Neural crest cell (in vitro differentiated cells): ENCODE measurements at regions not wholly inside any gene's neighbourhood (a gene's known extent, or its start where the extent isn't known, plus 50 kb on each side); places are given as distances from the start of the nearest gene placed in this dataset.

ENCODE experiments used
- DNase-seq: peaks from one replicate; pipeline ENCODE4 v3.0.0; 2021; ENCODE audit warnings: low read depth, mixed read lengths, low spot score
- H3K27ac Mint-ChIP-seq: one replicate; pipeline ENCODE4 v1.8.0; 2021; ENCODE audit warnings: mild to moderate bottlenecking, mixed read lengths; ENCODE audit not compliant: unreplicated experiment
- H3K27me3 Mint-ChIP-seq: 2 replicates; pipeline ENCODE4 v1.8.0; 2021; ENCODE audit warnings: low read depth, mild to moderate bottlenecking, mixed read lengths
- H3K36me3 Mint-ChIP-seq: 2 replicates; pipeline ENCODE4 v1.8.0; 2021; ENCODE audit warnings: low read depth, mild to moderate bottlenecking, mixed read lengths
- H3K4me1 Mint-ChIP-seq: 2 replicates; pipeline ENCODE4 v1.8.0; 2021; ENCODE audit warnings: mixed read lengths
- H3K4me3 Mint-ChIP-seq: one replicate; pipeline ENCODE4 v1.8.0; 2021; ENCODE audit warnings: mild to moderate bottlenecking, mixed read lengths
- H3K9me3 Mint-ChIP-seq: 2 replicates; pipeline ENCODE4 v1.8.0; 2021; ENCODE audit warnings: mixed read lengths
- TF ChIP-seq, protein P1 (sequence below): fragments of 200-600 bp; sonication (generic); conservative IDR thresholded peaks from 2 replicates; pipeline ENCODE4 v1.5.0; 2021; ENCODE audit warnings: antibody characterized with exemption, mild to moderate bottlenecking

- TF ChIP-seq, protein P1, sequence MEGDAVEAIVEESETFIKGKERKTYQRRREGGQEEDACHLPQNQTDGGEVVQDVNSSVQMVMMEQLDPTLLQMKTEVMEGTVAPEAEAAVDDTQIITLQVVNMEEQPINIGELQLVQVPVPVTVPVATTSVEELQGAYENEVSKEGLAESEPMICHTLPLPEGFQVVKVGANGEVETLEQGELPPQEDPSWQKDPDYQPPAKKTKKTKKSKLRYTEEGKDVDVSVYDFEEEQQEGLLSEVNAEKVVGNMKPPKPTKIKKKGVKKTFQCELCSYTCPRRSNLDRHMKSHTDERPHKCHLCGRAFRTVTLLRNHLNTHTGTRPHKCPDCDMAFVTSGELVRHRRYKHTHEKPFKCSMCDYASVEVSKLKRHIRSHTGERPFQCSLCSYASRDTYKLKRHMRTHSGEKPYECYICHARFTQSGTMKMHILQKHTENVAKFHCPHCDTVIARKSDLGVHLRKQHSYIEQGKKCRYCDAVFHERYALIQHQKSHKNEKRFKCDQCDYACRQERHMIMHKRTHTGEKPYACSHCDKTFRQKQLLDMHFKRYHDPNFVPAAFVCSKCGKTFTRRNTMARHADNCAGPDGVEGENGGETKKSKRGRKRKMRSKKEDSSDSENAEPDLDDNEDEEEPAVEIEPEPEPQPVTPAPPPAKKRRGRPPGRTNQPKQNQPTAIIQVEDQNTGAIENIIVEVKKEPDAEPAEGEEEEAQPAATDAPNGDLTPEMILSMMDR, result no peak
- H3K4me1 Mint-ChIP-seq, result no peaks in the 10 kb centered on the region
- H3K4me3 Mint-ChIP-seq, result no peak overlapping the region
- no peaks in the 10 kb centered on the region for H3K27me3 Mint-ChIP-seq
- peaks cover 2% of the 10 kb centered on the region for H3K36me3 Mint-ChIP-seq
- DNase-seq, result no peak
- no peaks in the 10 kb centered on the region for H3K9me3 Mint-ChIP-seq
- H3K27ac Mint-ChIP-seq, result no peak overlapping the region
Measured at GRCh38 chr15:62825191-62825590, 217.4 kb upstream of the TPM1 start.

DNA sequence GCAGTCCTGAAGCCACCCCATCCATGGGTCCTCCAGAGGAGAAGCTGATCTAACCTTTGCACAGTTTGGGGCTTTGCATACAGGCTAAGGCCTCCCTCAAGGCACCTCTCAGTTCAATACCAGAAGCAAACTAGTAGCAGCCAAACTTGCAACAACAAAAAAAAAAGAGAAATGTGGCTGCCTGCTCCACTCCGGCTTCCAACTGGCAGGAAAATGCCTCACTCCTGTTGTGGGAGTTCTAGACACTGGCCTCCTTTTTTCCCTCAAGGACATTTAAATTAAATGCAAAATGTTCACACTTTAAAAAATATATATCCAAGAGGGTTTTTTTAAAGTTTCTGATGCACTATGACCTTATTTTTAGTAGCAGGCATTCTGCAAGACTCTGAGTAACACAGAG, 216.0 kb upstream of the TPM1 start:
- Mint-ChIP-seq H3K4me3 (no peak overlapping the region), H3K36me3 (peaks cover 2% of the 10 kb centered on the region), H3K27me3 (no peaks in the 10 kb centered on the region), H3K4me1 (no peaks in the 10 kb centered on the region), H3K9me3 (no peaks in the 10 kb centered on the region), H3K27ac (no peak overlapping the region)
- no peak for DNase-seq
- TF ChIP-seq, protein P1, result no peak

DNA sequence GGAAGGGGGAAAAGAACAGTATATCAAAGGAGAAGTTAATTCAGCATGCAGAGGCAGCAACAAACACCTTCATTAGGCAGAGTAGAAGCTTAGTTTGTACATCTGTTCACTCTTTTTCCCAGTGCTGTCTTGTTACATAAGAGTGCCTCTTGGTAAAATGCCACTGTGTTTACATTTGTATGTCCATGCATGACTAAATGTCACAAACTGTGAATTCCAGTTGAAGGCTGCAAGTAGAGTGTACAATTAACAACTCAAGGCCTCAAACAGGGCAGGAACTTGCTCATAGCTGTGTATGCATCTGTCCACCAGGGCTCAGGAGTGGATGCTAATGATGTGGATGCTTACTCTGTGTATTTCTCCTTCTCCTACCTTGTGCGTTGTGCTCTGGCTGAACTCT, 214.2 kb upstream of the TPM1 start:
- no peaks in the 10 kb centered on the region for H3K4me1 Mint-ChIP-seq
- no peak for DNase-seq
- H3K9me3 Mint-ChIP-seq, result no peaks in the 10 kb centered on the region
- no peak overlapping the region for H3K27ac Mint-ChIP-seq
- peaks cover 2% of the 10 kb centered on the region for H3K36me3 Mint-ChIP-seq
- TF ChIP-seq, protein P1, result no peak
- no peaks in the 10 kb centered on the region for H3K27me3 Mint-ChIP-seq
- H3K4me3 Mint-ChIP-seq, result no peak overlapping the region

DNA sequence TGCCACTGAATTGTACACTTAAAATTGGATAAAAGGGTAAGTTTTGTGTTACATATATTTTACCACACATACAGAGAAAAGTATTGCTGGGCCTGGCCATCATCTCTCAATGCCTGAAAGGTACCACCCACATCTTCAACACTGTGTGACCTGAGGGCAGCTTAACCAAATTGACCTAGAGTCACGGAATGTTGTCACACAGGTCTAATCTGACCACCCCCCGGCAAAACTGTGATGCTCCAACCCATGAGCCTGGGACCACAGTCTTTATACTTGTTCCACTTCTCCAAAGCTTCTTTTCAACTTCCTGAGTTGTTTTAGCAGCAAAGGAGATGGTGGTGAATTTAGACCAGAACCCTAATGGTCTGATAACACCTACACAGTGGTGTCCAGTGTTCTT, 210.3 kb upstream of the TPM1 start:
- H3K4me3 Mint-ChIP-seq, result no peak overlapping the region
- no peak overlapping the region for H3K27ac Mint-ChIP-seq
- TF ChIP-seq, protein P1, result no peak
- no peaks in the 10 kb centered on the region for H3K4me1 Mint-ChIP-seq
- peaks cover 5% of the 10 kb centered on the region for H3K36me3 Mint-ChIP-seq
- H3K27me3 Mint-ChIP-seq, result no peaks in the 10 kb centered on the region
- no peak for DNase-seq
- H3K9me3 Mint-ChIP-seq, result no peaks in the 10 kb centered on the region

- Mint-ChIP-seq H3K27ac (no peak overlapping the region), H3K27me3 (no peaks in the 10 kb centered on the region), H3K4me3 (no peak overlapping the region), H3K36me3 (peaks cover 7% of the 10 kb centered on the region), H3K9me3 (no peaks in the 10 kb centered on the region), H3K4me1 (peaks cover 6% of the 10 kb centered on the region)
- DNase-seq, result no peak
- TF ChIP-seq, protein P1, result no peak
Measured at GRCh38 chr15:62833646-62834045, 208.9 kb upstream of the TPM1 start.

DNA sequence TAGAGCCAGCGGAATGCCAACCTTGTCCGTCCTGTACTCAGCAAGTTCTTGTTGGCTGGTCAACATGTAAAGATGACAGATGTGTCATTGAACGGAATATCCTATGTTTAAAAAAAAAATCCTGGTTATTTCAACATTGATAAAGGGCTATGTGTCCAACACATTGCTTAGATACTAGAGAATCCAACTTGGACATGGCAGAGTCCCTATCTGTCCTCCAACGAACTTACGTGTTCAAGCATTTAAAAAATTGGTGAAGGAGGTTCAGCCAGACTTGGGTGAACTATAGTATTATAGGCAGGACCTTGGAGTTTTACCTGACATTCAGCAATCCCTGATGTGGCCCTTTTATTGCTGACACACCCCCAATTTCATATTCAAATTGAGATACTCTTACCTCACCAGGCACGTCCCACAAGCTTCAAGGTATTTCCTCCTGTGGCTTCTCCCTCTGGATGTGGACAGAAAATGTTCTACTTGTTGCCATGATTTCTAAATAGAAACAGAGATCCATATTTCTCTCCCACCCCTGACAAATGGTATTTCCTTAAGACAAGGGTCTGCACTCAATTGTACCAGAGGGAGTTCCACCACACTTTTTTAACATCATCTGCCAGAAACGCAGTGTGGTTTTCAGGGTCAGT, 207.7 kb upstream of the TPM1 start:
- Mint-ChIP-seq H3K36me3 (peaks cover 10% of the 10 kb centered on the region), H3K9me3 (no peaks in the 10 kb centered on the region), H3K4me3 (no peak overlapping the region), H3K4me1 (peaks cover 12% of the 10 kb centered on the region), H3K27me3 (no peaks in the 10 kb centered on the region), H3K27ac (no peak overlapping the region)
- no peak for DNase-seq
- TF ChIP-seq, protein P1, result no peak
